Trophoblast cell (in vitro differentiated cells and primary cell): ENCODE measurements at regions not wholly inside any gene's neighbourhood (a gene's known extent, or its start where the extent isn't known, plus 50 kb on each side); places are given as distances from the start of the nearest gene placed in this dataset.

Source experiments
- DNase-seq, 2 donors: peaks; one replicate each; pipeline ENCODE4 v3.0.0-alpha.2; 2016
- H2AFZ ChIP-seq: 2 replicates; pipeline ENCODE4 v1.6.1; 2013; ENCODE audit warnings: low read length, moderate library complexity, mild to moderate bottlenecking; ENCODE audit not compliant: insufficient read depth, poor library complexity
- H2AK5ac ChIP-seq: 2 replicates; pipeline ENCODE4 v1.6.1; 2013; ENCODE audit warnings: mild to moderate bottlenecking, low read length
- H2BK120ac ChIP-seq: 2 replicates; pipeline ENCODE4 v1.6.1; 2013; ENCODE audit warnings: low read length, mild to moderate bottlenecking, moderate library complexity; ENCODE audit not compliant: insufficient read depth, poor library complexity
- H2BK12ac ChIP-seq: 2 replicates; pipeline ENCODE4 v1.6.1; 2013; ENCODE audit warnings: mild to moderate bottlenecking, low read length, moderate library complexity
- H2BK5ac ChIP-seq: 2 replicates; pipeline ENCODE4 v1.6.1; 2013; ENCODE audit warnings: low read length, low read depth, moderate library complexity, mild to moderate bottlenecking; ENCODE audit not compliant: poor library complexity
- H3K14ac ChIP-seq: 2 replicates; pipeline ENCODE4 v1.6.1; 2013; ENCODE audit warnings: mild to moderate bottlenecking, low read length
- H3K18ac ChIP-seq: 2 replicates; pipeline ENCODE4 v1.6.1; 2013; ENCODE audit warnings: mild to moderate bottlenecking, low read length
- H3K23ac ChIP-seq: 2 replicates; pipeline ENCODE4 v1.6.1; 2013; ENCODE audit warnings: low read length
- H3K27ac ChIP-seq: 2 replicates; pipeline ENCODE4 v1.5.1; 2013; ENCODE audit warnings: low read depth, mild to moderate bottlenecking, inconsistent platforms, low read length, moderate library complexity
- H3K27me3 ChIP-seq: 2 replicates; pipeline ENCODE4 v1.6.1; 2013; ENCODE audit warnings: inconsistent platforms, mild to moderate bottlenecking, low read length, moderate library complexity; ENCODE audit not compliant: insufficient read depth
- H3K36me3 ChIP-seq, 2 experiments: 1 replicate in 1 of 2; 2 replicates in 1 of 2; pipeline ENCODE4 v1.6.1; 2013; ENCODE audit warnings: low read length in 2 of 2, mild to moderate bottlenecking in 2 of 2, moderate library complexity in 1 of 2; ENCODE audit not compliant: insufficient read depth in 2 of 2, control insufficient read depth in 1 of 2
- H3K4ac ChIP-seq: 2 replicates; pipeline ENCODE4 v1.6.1; 2013; ENCODE audit warnings: low read depth, mild to moderate bottlenecking, low read length, moderate library complexity
- H3K4me1 ChIP-seq, 2 experiments: 1 replicate in 1 of 2; 2 replicates in 1 of 2; pipeline ENCODE4 v1.6.1; 2013; ENCODE audit warnings: low read length in 2 of 2, mild to moderate bottlenecking in 2 of 2, moderate library complexity in 1 of 2; ENCODE audit not compliant: insufficient read depth in 2 of 2, control insufficient read depth in 1 of 2
- H3K4me2 ChIP-seq: 2 replicates; pipeline ENCODE4 v1.6.1; 2013; ENCODE audit warnings: inconsistent platforms, mild to moderate bottlenecking, low read length, moderate library complexity
- H3K4me3 ChIP-seq: 2 replicates; pipeline ENCODE4 v1.5.1; 2013; ENCODE audit warnings: mild to moderate bottlenecking, low read depth, low read length, inconsistent platforms
- H3K79me1 ChIP-seq: one replicate; pipeline ENCODE4 v1.6.1; 2013; ENCODE audit warnings: low read length
- H3K79me2 ChIP-seq: 2 replicates; pipeline ENCODE4 v1.6.1; 2013; ENCODE audit warnings: low read length, mild to moderate bottlenecking; ENCODE audit not compliant: control insufficient read depth, insufficient read depth, poor library complexity
- H3K9ac ChIP-seq: 2 replicates; pipeline ENCODE4 v1.6.1; 2013; ENCODE audit warnings: mild to moderate bottlenecking, low read length
- H3K9me3 ChIP-seq: 2 replicates; pipeline ENCODE4 v1.6.1; 2013; ENCODE audit warnings: low read depth, mild to moderate bottlenecking, control low read depth, inconsistent platforms, low read length; ENCODE audit not compliant: insufficient read depth
- H4K12ac ChIP-seq: 2 replicates; pipeline ENCODE4 v1.6.1; 2013; ENCODE audit warnings: low read depth, mild to moderate bottlenecking, low read length, moderate library complexity
- H4K8ac ChIP-seq: 2 replicates; pipeline ENCODE4 v1.6.1; 2013; ENCODE audit warnings: low read depth, mild to moderate bottlenecking, low read length, moderate library complexity
- H4K91ac ChIP-seq: one replicate; pipeline ENCODE4 v1.6.1; 2013; ENCODE audit warnings: low read depth, mild to moderate bottlenecking, low read length, moderate library complexity
- WGBS: extraction: QIAGEN DNeasy Blood & Tissue Kit; methylation state at CpG from one replicate; pipeline ENCODE4 v1.1.7; 2013; ENCODE audit warnings: missing lambda C conversion rate; ENCODE audit not compliant: insufficient read length, insufficient coverage; ENCODE audit errors: extremely low coverage; 5-methylcytosine and 5-hydroxymethylcytosine counted together

DNA sequence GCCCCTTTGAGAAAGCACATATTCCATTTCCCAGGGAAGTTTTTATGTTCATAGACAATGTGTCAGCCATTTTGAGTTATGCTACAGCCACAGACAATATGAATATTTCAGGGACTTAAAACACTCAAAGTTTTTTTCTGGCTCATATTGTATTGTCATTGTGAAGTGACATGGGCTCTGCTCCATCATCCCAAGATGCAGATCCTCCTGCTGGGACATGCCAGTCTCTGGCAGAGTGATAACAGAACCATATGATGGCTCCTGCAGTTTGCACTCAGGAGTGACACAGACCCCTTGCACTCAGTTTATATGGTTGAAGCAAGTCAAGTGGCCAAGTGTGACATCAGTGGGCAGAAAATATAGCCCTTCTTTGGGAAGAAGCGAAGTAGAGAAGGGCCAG, 498.4 kb upstream of the TUSC1 start:
- Histone ChIP-seq H3K79me2 (no peaks in the 10 kb centered on the region), H2AK5ac (no peak overlapping the region), H4K8ac (no peak overlapping the region), H2AFZ (no peak overlapping the region), H4K91ac (no peak overlapping the region), H3K79me1 (no peaks in the 10 kb centered on the region), H3K14ac (no peak overlapping the region), H4K12ac (no peak overlapping the region), H3K4me2 (no peak overlapping the region), H2BK120ac (no peak overlapping the region), H3K4me3 (no peak overlapping the region), H3K18ac (no peak overlapping the region), H3K27me3 (no peaks in the 10 kb centered on the region), H3K36me3 (no peaks in the 10 kb centered on the region), H2BK5ac (no peak overlapping the region), H3K9me3 (no peaks in the 10 kb centered on the region), H3K23ac (no peak overlapping the region), H3K27ac (no peak overlapping the region), H3K4ac (no peak overlapping the region), H3K9ac (no peak overlapping the region), H2BK12ac (no peak overlapping the region), H3K4me1 (no peaks in the 10 kb centered on the region)
- DNase-seq = no peak
- WGBS = no CpG with 5 or more reads among the region's 1 CpG

DNA sequence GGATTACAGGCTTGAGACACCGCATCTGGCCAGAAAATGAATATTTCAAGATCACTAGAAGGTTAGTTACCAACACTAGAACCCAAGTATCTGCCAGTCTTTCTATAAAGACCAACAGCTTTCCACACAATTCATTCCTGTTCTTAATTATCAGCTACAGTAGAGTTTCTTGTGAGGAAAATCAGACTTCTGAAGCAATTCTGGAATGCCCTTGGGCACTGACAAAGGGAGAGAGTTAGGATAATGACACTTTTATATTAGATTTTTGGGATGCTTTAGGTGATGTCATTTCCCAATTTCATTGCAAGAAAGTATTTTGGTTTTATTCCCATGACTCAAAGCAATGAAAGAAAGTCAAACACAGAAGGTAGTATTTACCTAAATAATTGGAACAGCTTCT, 497.0 kb upstream of the TUSC1 start:
- H3K9me3 ChIP-seq = no peaks in the 10 kb centered on the region
- H3K4me3 ChIP-seq = no peak overlapping the region
- no peaks in the 10 kb centered on the region for H3K36me3 ChIP-seq
- H2BK5ac ChIP-seq = no peak overlapping the region
- H2BK120ac ChIP-seq = no peak overlapping the region
- H3K23ac ChIP-seq = no peak overlapping the region
- H2AK5ac ChIP-seq = no peak overlapping the region
- H3K4me2 ChIP-seq = no peak overlapping the region
- WGBS = no CpG with 5 or more reads among the region's 1 CpG
- H3K9ac ChIP-seq = no peak overlapping the region
- no peak overlapping the region for H3K27ac ChIP-seq
- no peak overlapping the region for H4K12ac ChIP-seq
- H2AFZ ChIP-seq = no peak overlapping the region
- H3K27me3 ChIP-seq = no peaks in the 10 kb centered on the region
- no peak overlapping the region for H4K91ac ChIP-seq
- no peak overlapping the region for H3K18ac ChIP-seq
- H3K79me1 ChIP-seq = no peaks in the 10 kb centered on the region
- no peaks in the 10 kb centered on the region for H3K4me1 ChIP-seq
- H3K79me2 ChIP-seq = no peaks in the 10 kb centered on the region
- no peak overlapping the region for H2BK12ac ChIP-seq
- DNase-seq = no peak
- no peak overlapping the region for H3K4ac ChIP-seq
- no peak overlapping the region for H4K8ac ChIP-seq
- H3K14ac ChIP-seq = no peak overlapping the region

GRCh38 chr9:26172301-26172700, 494.1 kb upstream of the TUSC1 start:
- DNase-seq = no peak
- Histone ChIP-seq H3K27ac (no peak overlapping the region), H3K4ac (no peak overlapping the region), H2BK12ac (no peak overlapping the region), H2BK120ac (no peak overlapping the region), H4K91ac (no peak overlapping the region), H3K79me2 (no peaks in the 10 kb centered on the region), H2BK5ac (no peak overlapping the region), H3K9ac (no peak overlapping the region), H3K23ac (no peak overlapping the region), H3K4me3 (no peak overlapping the region), H2AFZ (no peak overlapping the region), H3K27me3 (no peaks in the 10 kb centered on the region), H3K18ac (no peak overlapping the region), H3K9me3 (no peaks in the 10 kb centered on the region), H3K4me2 (no peak overlapping the region), H4K8ac (no peak overlapping the region), H3K4me1 (no peaks in the 10 kb centered on the region), H4K12ac (no peak overlapping the region), H3K79me1 (no peaks in the 10 kb centered on the region), H3K36me3 (no peaks in the 10 kb centered on the region), H2AK5ac (no peak overlapping the region), H3K14ac (no peak overlapping the region)
- no CpG with 5 or more reads among the region's 2 CpGs for WGBS

DNA sequence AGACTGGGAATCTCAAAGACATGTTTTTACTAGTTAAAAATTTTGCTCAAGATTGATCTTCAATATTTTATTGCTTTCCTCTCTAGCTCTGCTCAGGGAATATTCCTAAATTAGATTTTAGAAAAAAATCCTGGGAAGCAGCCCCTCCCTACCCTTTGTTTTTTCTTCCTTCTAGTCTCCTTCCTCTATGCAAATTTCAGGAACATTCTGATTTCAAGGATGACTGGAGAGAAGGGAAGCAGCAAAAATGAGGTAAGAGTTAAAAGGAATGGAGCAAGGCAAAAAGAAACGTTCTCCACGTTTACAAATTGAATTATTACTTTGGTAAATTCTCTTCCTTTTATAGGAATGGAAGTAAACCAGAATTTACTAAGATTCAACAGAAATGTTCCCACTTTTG, 493.4 kb upstream of the TUSC1 start:
- WGBS = no CpG with 5 or more reads among the region's 2 CpGs
- Histone ChIP-seq H3K79me1 (no peaks in the 10 kb centered on the region), H3K14ac (no peak overlapping the region), H2BK12ac (no peak overlapping the region), H2BK5ac (no peak overlapping the region), H4K8ac (no peak overlapping the region), H3K9ac (no peak overlapping the region), H3K4me1 (no peaks in the 10 kb centered on the region), H3K27ac (no peak overlapping the region), H4K12ac (no peak overlapping the region), H3K4me3 (no peak overlapping the region), H4K91ac (no peak overlapping the region), H3K23ac (no peak overlapping the region), H2AFZ (no peak overlapping the region), H2BK120ac (no peak overlapping the region), H2AK5ac (no peak overlapping the region), H3K9me3 (no peaks in the 10 kb centered on the region), H3K18ac (no peak overlapping the region), H3K4ac (no peak overlapping the region), H3K27me3 (no peaks in the 10 kb centered on the region), H3K4me2 (no peak overlapping the region), H3K36me3 (no peaks in the 10 kb centered on the region), H3K79me2 (no peaks in the 10 kb centered on the region)
- DNase-seq = no peak
